ENCODE measurements at regions not wholly inside any gene's neighbourhood (a gene's known extent, or its start where the extent isn't known, plus 50 kb on each side); places are given as distances from the start of the nearest gene placed in this dataset.

DNA sequence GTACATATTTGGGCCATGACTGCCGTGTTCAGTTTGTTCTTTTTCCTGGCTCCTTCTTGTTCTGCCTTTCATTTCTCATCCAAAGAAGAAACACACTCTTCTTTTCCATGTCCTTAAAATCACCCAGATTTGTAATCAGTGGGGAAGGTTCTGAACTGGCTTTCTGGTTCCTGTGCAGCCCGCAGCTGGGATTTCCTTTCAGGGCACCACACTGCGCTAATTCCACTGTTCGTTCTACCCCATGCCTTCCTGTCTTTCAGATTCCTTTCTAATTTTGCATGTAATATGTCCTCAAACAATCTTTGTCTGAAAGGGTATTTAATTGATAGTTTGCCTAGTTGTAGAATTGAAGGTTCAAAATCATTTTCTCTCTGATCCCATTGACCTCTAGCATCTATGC is 94.1 kb downstream of the HS1BP3 start:
- POLR2A ChIA-PET (ENCODE audit: unreplicated experiment) = no interaction called here
- Histone ChIP-seq H3K4me3 (ENCODE audit: low read length) (no peak overlapping the region), H3K27ac (ENCODE audit: low read length) (no peak overlapping the region), H3K4me2 (ENCODE audit: low read length) (no peak overlapping the region), H3F3A (ENCODE audit: low read length, unreplicated experiment) (no peaks in the 10 kb centered on the region), H3K9me3 (ENCODE audit: low read length) (no peaks in the 10 kb centered on the region), H3K79me2 (ENCODE audit: low read length) (no peaks in the 10 kb centered on the region), H3K9me2 (replicated peaks; ENCODE audit: low read length) (no peaks in the 10 kb centered on the region), H4K20me1 (ENCODE audit: low read length) (no peaks in the 10 kb centered on the region), H3K4me1 (ENCODE audit: insufficient read depth, low read length) (no peaks in the 10 kb centered on the region), H3K9ac (ENCODE audit: low read length) (no peak overlapping the region), H2AFZ (ENCODE audit: low read length) (no peak overlapping the region), H3K27me3 (ENCODE audit: low read length) (no peaks in the 10 kb centered on the region), H3K36me3 (ENCODE audit: low read depth, low read length) (no peaks in the 10 kb centered on the region)
- CTCF ChIA-PET = no interaction called here
- TF ChIP-seq EZH2phosphoT487 (IDR thresholded peaks at IDR 0.05; ENCODE audit: borderline replicate concordance, low read length) = no peak
- no peak for TF ChIP-seq EZH2 (IDR thresholded peaks at IDR 0.05; ENCODE audit: low read length, unreplicated experiment)
- TF ChIP-seq, protein P1, sequence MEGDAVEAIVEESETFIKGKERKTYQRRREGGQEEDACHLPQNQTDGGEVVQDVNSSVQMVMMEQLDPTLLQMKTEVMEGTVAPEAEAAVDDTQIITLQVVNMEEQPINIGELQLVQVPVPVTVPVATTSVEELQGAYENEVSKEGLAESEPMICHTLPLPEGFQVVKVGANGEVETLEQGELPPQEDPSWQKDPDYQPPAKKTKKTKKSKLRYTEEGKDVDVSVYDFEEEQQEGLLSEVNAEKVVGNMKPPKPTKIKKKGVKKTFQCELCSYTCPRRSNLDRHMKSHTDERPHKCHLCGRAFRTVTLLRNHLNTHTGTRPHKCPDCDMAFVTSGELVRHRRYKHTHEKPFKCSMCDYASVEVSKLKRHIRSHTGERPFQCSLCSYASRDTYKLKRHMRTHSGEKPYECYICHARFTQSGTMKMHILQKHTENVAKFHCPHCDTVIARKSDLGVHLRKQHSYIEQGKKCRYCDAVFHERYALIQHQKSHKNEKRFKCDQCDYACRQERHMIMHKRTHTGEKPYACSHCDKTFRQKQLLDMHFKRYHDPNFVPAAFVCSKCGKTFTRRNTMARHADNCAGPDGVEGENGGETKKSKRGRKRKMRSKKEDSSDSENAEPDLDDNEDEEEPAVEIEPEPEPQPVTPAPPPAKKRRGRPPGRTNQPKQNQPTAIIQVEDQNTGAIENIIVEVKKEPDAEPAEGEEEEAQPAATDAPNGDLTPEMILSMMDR (conservative IDR thresholded peaks at IDR 0.05; ENCODE audit: low read depth, low read length) = no peak
- no peak for DNase-seq
- intact Hi-C loops (cut with micrococcal nuclease) = no loop called here
- BruUV-seq (replicated peaks) = no TSS peak
- no peak for ATAC-seq

DNA sequence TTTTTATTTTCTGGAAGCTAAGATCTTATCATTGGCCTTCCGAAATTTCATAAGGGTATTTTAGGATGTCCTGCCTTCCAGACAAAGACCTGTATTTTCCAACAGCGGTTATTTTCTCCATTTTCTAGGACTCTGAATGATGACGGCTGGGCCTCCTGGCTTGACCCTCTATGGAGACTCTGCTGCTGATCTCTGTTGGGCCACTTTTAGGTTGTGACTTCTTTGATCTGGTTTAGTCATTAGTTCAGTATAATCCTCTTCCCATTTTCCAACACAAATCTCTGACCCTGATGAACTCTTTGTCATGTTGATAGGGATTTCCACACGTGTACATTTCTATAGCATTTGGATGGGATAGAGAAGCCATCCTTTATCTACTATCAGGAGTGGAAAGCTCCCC is 93.7 kb downstream of the HS1BP3 start:
- H3K27me3 ChIP-seq (ENCODE audit: low read length) = no peaks in the 10 kb centered on the region
- TF ChIP-seq EZH2phosphoT487 (IDR thresholded peaks at IDR 0.05; ENCODE audit: borderline replicate concordance, low read length) = no peak
- TF ChIP-seq, protein P1 (conservative IDR thresholded peaks at IDR 0.05; ENCODE audit: low read depth, low read length) = no peak
- TF ChIP-seq EZH2 (IDR thresholded peaks at IDR 0.05; ENCODE audit: low read length, unreplicated experiment) = no peak
- H3K79me2 ChIP-seq (ENCODE audit: low read length) = no peaks in the 10 kb centered on the region
- BruUV-seq (replicated peaks) = no TSS peak
- ATAC-seq = no peak
- no peaks in the 10 kb centered on the region for H3K4me1 ChIP-seq (ENCODE audit: insufficient read depth, low read length)
- no peaks in the 10 kb centered on the region for H3K9me3 ChIP-seq (ENCODE audit: low read length)
- H2AFZ ChIP-seq (ENCODE audit: low read length) = no peak overlapping the region
- POLR2A ChIA-PET (ENCODE audit: unreplicated experiment) = no interaction called here
- H3K4me2 ChIP-seq (ENCODE audit: low read length) = no peak overlapping the region
- H3K36me3 ChIP-seq (ENCODE audit: low read depth, low read length) = no peaks in the 10 kb centered on the region
- H3K4me3 ChIP-seq (ENCODE audit: low read length) = no peak overlapping the region
- intact Hi-C loops (cut with micrococcal nuclease) = no loop called here
- no peak overlapping the region for H3K9ac ChIP-seq (ENCODE audit: low read length)
- H3F3A ChIP-seq (ENCODE audit: low read length, unreplicated experiment) = no peaks in the 10 kb centered on the region
- DNase-seq = no peak
- no peaks in the 10 kb centered on the region for H4K20me1 ChIP-seq (ENCODE audit: low read length)
- H3K27ac ChIP-seq (ENCODE audit: low read length) = no peak overlapping the region
- H3K9me2 ChIP-seq (replicated peaks; ENCODE audit: low read length) = no peaks in the 10 kb centered on the region
- CTCF ChIA-PET = no interaction called here

DNA sequence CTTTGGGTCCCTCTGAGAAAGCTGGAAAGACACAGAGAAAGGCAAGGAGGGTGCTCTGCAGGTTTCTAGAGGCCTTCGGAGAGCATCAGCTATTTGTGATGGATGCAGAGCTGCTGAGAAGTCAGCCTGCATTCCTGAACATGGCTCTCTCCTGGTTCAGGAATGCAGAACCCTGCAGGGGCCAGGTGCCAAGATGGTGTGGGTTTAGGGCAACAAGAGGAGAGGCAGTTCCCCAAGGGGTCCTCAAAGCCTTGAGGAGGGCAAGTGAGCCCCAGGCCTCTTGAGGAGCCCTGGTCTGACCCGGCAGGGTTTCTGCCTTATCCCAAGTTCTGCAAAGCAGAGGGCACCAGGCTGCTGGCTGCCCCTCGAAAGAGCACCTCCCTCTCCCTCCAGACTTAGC is 93.3 kb downstream of the HS1BP3 start:
- H3F3A ChIP-seq (ENCODE audit: low read length, unreplicated experiment) = no peaks in the 10 kb centered on the region
- DNase-seq = no peak

More for the DNA sequence above, 93.3 kb downstream of the HS1BP3 start:
- Histone ChIP-seq H3K36me3 (ENCODE audit: low read depth, low read length) (no peaks in the 10 kb centered on the region), H3K4me1 (ENCODE audit: insufficient read depth, low read length) (no peaks in the 10 kb centered on the region), H3K9me2 (replicated peaks; ENCODE audit: low read length) (no peaks in the 10 kb centered on the region), H3K9ac (ENCODE audit: low read length) (no peak overlapping the region), H3K27ac (ENCODE audit: low read length) (no peak overlapping the region), H3K79me2 (ENCODE audit: low read length) (no peaks in the 10 kb centered on the region), H4K20me1 (ENCODE audit: low read length) (no peaks in the 10 kb centered on the region), H3K27me3 (ENCODE audit: low read length) (no peaks in the 10 kb centered on the region), H3K4me2 (ENCODE audit: low read length) (no peak overlapping the region), H3K9me3 (ENCODE audit: low read length) (no peaks in the 10 kb centered on the region), H2AFZ (ENCODE audit: low read length) (no peak overlapping the region), H3K4me3 (ENCODE audit: low read length) (no peak overlapping the region)
- ATAC-seq = no peak
- intact Hi-C loops (cut with micrococcal nuclease) = no loop called here
- TF ChIP-seq EZH2 (IDR thresholded peaks at IDR 0.05; ENCODE audit: low read length, unreplicated experiment) = no peak
- TF ChIP-seq, protein P1 (conservative IDR thresholded peaks at IDR 0.05; ENCODE audit: low read depth, low read length) = no peak
- TF ChIP-seq EZH2phosphoT487 (IDR thresholded peaks at IDR 0.05; ENCODE audit: borderline replicate concordance, low read length) = no peak
- POLR2A ChIA-PET (ENCODE audit: unreplicated experiment) = no interaction called here
- no TSS peak for BruUV-seq (replicated peaks)
- CTCF ChIA-PET = no interaction called here

Data from PC-3 (cell line).